Lung (tissue), 11 donors: ENCODE measurements at regions not wholly inside any gene's neighbourhood (a gene's known extent, or its start where the extent isn't known, plus 50 kb on each side); places are given as distances from the start of the nearest gene placed in this dataset.

Source experiments
- ATAC-seq: fragments of 200-7000 bp; cut with Tn5 transposase; one replicate; pipeline ENCODE4 v1.9.1; 2020; ENCODE audit warnings: moderate number of reproducible peaks; ENCODE audit not compliant: insufficient read depth, low FRiP score
- DNase-seq, 3 donors: peaks; one replicate each; pipeline ENCODE4 v3.0.0-alpha.2; 2013 to 2017
- H3K27ac ChIP-seq, 2 donors: one replicate each; pipeline ENCODE4 v1.5.1; 2013; ENCODE audit warnings: mild to moderate bottlenecking in 2 of 2, moderate library complexity in 2 of 2, control low read depth in 1 of 2, inconsistent platforms in 1 of 2, low read depth in 1 of 2, low read length in 1 of 2
- H3K27me3 ChIP-seq, 3 donors: one replicate each; pipeline ENCODE4 v1.5.1; 2013; ENCODE audit warnings: low read length in 2 of 3; ENCODE audit not compliant: control insufficient read depth in 3 of 3, insufficient read depth in 3 of 3
- H3K36me3 ChIP-seq, 4 donors: one replicate each; pipeline ENCODE4 v1.5.1; 2013; ENCODE audit warnings: low read length in 4 of 4, mild to moderate bottlenecking in 1 of 4, moderate library complexity in 1 of 4; ENCODE audit not compliant: control insufficient read depth in 4 of 4, insufficient read depth in 4 of 4
- H3K4me1 ChIP-seq, 5 donors: one replicate each; pipeline ENCODE4 v1.5.1; 2013; ENCODE audit warnings: low read length in 5 of 5, mild to moderate bottlenecking in 2 of 5, moderate library complexity in 1 of 5; ENCODE audit not compliant: control insufficient read depth in 5 of 5, insufficient read depth in 5 of 5
- H3K4me3 ChIP-seq: one replicate; pipeline ENCODE4 v1.5.1; 2013; ENCODE audit warnings: mild to moderate bottlenecking, control low read depth, moderate library complexity
- H3K9ac ChIP-seq, 2 donors: one replicate each; pipeline ENCODE4 v1.5.1; 2013; ENCODE audit warnings: low read length in 2 of 2, control low read depth in 1 of 2; ENCODE audit not compliant: insufficient read depth in 1 of 2
- H3K9me3 ChIP-seq, 4 donors: one replicate each; pipeline ENCODE4 v1.5.1; 2013; ENCODE audit warnings: low read length in 3 of 4, mild to moderate bottlenecking in 1 of 4, moderate library complexity in 1 of 4; ENCODE audit not compliant: control insufficient read depth in 4 of 4, insufficient read depth in 3 of 4
- WGBS, 2 donors: extraction: QIAGEN DNeasy Blood & Tissue Kit; methylation state at CpG; one replicate each; pipeline ENCODE4 v1.1.7; 2013; 5-methylcytosine and 5-hydroxymethylcytosine counted together
- TF ChIP-seq, protein P1 (sequence below): IDR thresholded peaks from 2 replicates; pipeline ENCODE4 v1.5.1; 2012; ENCODE audit warnings: mild to moderate bottlenecking; ENCODE audit errors: control extremely low read depth, extremely low read depth
- donor health status: control.
- donor health status: control.
- donor health status: Bipolar disorder and iron deficiency.
- donor health status: healthy.
- donor health status: DM: yes; HTN: yes; CAD: no.

DNA sequence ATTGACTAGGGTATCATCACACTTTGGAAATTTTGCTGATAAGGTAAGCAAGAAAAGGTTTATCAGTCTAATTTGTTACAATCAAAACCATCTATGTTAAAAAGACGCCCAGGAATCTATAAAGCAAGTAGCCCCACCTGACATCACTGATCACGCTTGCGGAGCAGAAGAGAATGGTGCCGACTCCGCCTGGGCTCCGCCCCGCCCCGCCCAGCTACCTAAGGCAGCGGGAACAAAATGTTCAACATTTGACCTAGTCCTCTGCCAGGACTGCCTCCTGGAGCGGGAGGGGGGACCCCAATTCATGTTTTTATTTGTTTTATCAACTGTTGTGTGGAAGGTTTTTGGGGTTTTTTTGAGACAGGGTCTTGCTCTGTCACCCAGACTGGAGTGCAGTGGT lies 520.5 kb downstream of the PREX1 start:
- peaks cover 0 to 5% (median 0%) of the 10 kb centered on the region in 3 donors for H3K27me3 ChIP-seq
- H3K36me3 ChIP-seq = no peaks in the 10 kb centered on the region
- H3K4me1 ChIP-seq = peaks cover 0 to 2% (median 0%) of the 10 kb centered on the region in 5 donors
- TF ChIP-seq, protein P1, sequence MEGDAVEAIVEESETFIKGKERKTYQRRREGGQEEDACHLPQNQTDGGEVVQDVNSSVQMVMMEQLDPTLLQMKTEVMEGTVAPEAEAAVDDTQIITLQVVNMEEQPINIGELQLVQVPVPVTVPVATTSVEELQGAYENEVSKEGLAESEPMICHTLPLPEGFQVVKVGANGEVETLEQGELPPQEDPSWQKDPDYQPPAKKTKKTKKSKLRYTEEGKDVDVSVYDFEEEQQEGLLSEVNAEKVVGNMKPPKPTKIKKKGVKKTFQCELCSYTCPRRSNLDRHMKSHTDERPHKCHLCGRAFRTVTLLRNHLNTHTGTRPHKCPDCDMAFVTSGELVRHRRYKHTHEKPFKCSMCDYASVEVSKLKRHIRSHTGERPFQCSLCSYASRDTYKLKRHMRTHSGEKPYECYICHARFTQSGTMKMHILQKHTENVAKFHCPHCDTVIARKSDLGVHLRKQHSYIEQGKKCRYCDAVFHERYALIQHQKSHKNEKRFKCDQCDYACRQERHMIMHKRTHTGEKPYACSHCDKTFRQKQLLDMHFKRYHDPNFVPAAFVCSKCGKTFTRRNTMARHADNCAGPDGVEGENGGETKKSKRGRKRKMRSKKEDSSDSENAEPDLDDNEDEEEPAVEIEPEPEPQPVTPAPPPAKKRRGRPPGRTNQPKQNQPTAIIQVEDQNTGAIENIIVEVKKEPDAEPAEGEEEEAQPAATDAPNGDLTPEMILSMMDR = no peak
- no peak overlapping the region for H3K4me3 ChIP-seq
- H3K9ac ChIP-seq = no peak overlapping the region
- peaks cover 0 to 3% (median 0%) of the 10 kb centered on the region in 4 donors for H3K9me3 ChIP-seq
- 90 to 91% methylated on average over 10 of the region's 10 CpGs for WGBS, 2 donors
- no peak overlapping the region for H3K27ac ChIP-seq
- ATAC-seq (no peak), DNase-seq (no peak)

DNA sequence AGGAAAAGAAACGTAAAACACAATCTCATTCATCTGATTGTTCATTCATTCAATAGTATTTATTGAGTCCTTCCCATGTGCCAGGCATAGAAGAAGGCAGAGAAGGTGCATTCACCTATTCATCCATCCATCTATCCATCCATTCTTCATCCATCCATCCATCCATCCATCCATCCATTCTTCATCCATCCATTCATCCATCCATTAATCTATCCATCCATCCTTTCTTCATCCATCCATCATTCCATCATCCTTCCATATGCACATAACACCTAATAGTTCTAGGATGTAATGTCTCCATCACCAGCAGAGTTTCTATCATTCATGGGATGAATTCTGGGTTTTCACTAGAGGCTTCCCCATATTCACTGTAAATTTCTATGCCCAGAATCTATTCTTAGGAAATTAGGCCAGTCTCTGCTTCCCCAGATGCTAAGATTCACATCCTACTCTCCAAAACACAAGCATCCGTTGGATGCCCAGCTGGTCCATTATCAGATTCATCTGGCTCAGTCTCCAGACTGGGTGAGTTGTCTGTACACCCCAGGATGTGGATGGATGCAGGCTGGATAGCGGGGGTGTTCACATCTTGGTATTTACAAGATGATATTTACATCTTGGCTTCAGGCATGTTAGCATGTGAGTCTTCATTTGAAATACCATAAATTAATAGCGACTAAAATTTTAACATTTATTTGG lies 517.7 kb upstream of the SULF2 start:
- TF ChIP-seq, protein P1 = no peak
- peaks cover 0 to 3% (median 0%) of the 10 kb centered on the region in 5 donors for H3K4me1 ChIP-seq
- H3K4me3 ChIP-seq = no peak overlapping the region
- peaks cover 0 to 5% (median 0%) of the 10 kb centered on the region in 3 donors for H3K27me3 ChIP-seq
- H3K27ac ChIP-seq = no peak overlapping the region
- no peak for ATAC-seq
- H3K9me3 ChIP-seq = peaks cover 0 to 1% (median 0%) of the 10 kb centered on the region in 4 donors
- H3K9ac ChIP-seq = no peak overlapping the region
- 85 to 90% methylated on average over 4 of the region's 4 CpGs for WGBS, 2 donors
- no peak for DNase-seq
- no peaks in the 10 kb centered on the region for H3K36me3 ChIP-seq

DNA sequence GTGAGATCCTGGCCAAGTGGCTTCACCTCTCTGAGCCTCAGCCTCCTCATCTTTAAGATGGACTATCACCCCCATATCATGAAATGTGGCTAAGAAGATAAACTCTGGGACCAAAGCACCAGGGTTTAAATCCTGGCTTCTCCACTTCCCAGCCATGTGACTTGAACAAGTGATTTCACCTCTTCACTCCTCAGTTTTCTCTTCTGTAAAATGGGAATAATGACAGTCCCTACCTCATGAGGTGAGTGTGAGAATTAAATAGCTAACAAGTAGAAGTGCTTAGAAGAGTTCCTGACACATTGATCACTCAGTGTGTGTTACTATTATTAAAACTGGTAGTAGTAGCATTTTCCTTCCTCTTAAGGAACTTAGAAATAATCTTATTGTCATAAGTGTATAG lies 516.9 kb upstream of the SULF2 start:
- no peak for ATAC-seq

More for the DNA sequence above, 516.9 kb upstream of the SULF2 start:
- Histone ChIP-seq H3K36me3 (no peaks in the 10 kb centered on the region), H3K9ac (no peak overlapping the region), H3K9me3 (peaks cover 0 to 3% (median 0%) of the 10 kb centered on the region in 4 donors), H3K4me1 (peaks cover 0 to 3% (median 0%) of the 10 kb centered on the region in 5 donors), H3K27me3 (peaks cover 0 to 5% (median 0%) of the 10 kb centered on the region in 3 donors), H3K27ac (no peak overlapping the region), H3K4me3 (no peak overlapping the region)
- TF ChIP-seq, protein P1 = no peak
- DNase-seq = no peak
